SK-N-SH (cell line): ENCODE measurements at regions not wholly inside any gene's neighbourhood (a gene's known extent, or its start where the extent isn't known, plus 50 kb on each side); places are given as distances from the start of the nearest gene placed in this dataset.

Experiments
- CTCF ChIA-PET: fragments of 300-600, 350-600 bp; formaldehyde crosslinking; extraction: SDS; loops from one replicate; lab custom pipeline; 2021; lab: Yijun Ruan, JAX
- POLR2A ChIA-PET: fragments of 350-600 bp; sonication (Branson Sonifier 250); formaldehyde crosslinking; extraction: SDS; loops from one replicate; lab custom pipeline; 2020; ENCODE audit warnings: antibody characterized with exemption, inconsistent platforms; lab: Yijun Ruan, JAX
- DNase-seq: peaks from one replicate; pipeline ENCODE4 v3.0.0; 2012
- H2AFZ ChIP-seq: fragments of 200-600 bp; sonication (generic); 2 replicates; pipeline ENCODE4 v1.8.1; 2016; ENCODE audit warnings: antibody characterized with exemption, mild to moderate bottlenecking, low read depth
- H3F3A ChIP-seq: fragments of 200-600 bp; sonication (generic); replicated peaks from 2 replicates; pipeline ENCODE3; 2016; ENCODE audit warnings: antibody characterized with exemption, mild to moderate bottlenecking; ENCODE audit not compliant: insufficient read depth
- H3K27ac ChIP-seq, 2 experiments: fragments of 200-500 bp in 1 of 2; fragments of 200-600 bp in 1 of 2; sonication (Bioruptor generic) in 1 of 2; sonication (generic), shearing (Covaris generic) in 1 of 2; 2 replicates each; pipeline versions ENCODE4 v1.5.1 to v1.6.1; 2014 to 2016; ENCODE audit warnings: low read depth in 2 of 2, inconsistent platforms in 1 of 2, low read length in 1 of 2, mild to moderate bottlenecking in 1 of 2, mixed read lengths in 1 of 2
- H3K27me3 ChIP-seq: fragments of 200-600 bp; sonication (generic), shearing (Covaris generic); 2 replicates; pipeline ENCODE4 v1.6.1; 2016; ENCODE audit warnings: mixed run types; ENCODE audit not compliant: insufficient read depth
- H3K36me3 ChIP-seq, 2 experiments: fragments of 200-500 bp in 1 of 2; fragments of 200-600 bp in 1 of 2; sonication (Bioruptor generic) in 1 of 2; sonication (generic) in 1 of 2; replicated peaks in 1 of 2; 2 replicates each; pipeline versions ENCODE3 to v1.5.1; 2014 to 2016; ENCODE audit warnings: low read length in 1 of 2, mild to moderate bottlenecking in 1 of 2; ENCODE audit not compliant: insufficient read depth in 2 of 2, control insufficient read depth in 1 of 2
- H3K4me1 ChIP-seq, 2 experiments: fragments of 200-500 bp in 1 of 2; fragments of 200-600 bp in 1 of 2; sonication (Bioruptor generic) in 1 of 2; sonication (generic), shearing (Covaris generic) in 1 of 2; 2 replicates each; pipeline versions ENCODE4 v1.5.1 to v1.6.1; 2014 to 2016; ENCODE audit warnings: low read depth in 1 of 2, low read length in 1 of 2, mixed run types in 1 of 2; ENCODE audit not compliant: insufficient read depth in 2 of 2, control insufficient read depth in 1 of 2
- H3K4me2 ChIP-seq: fragments of 200-600 bp; sonication (generic), shearing (Covaris generic); 2 replicates; pipeline ENCODE4 v1.6.1; 2017; ENCODE audit warnings: mixed run types
- H3K4me3 ChIP-seq, 2 experiments: fragments of 200-500 bp in 1 of 2; fragments of 200-600 bp in 1 of 2; sonication (Bioruptor generic) in 1 of 2; sonication (generic), shearing (Covaris generic) in 1 of 2; 2 replicates each; pipeline versions ENCODE4 v1.5.1 to v1.8.1; 2014 to 2016; ENCODE audit warnings: low read depth in 2 of 2, inconsistent platforms in 1 of 2, low read length in 1 of 2, mild to moderate bottlenecking in 1 of 2, mixed read lengths in 1 of 2, moderate library complexity in 1 of 2
- H3K79me2 ChIP-seq: fragments of 200-600 bp; sonication (generic); 2 replicates; pipeline ENCODE4 v1.8.1; 2017; ENCODE audit warnings: mild to moderate bottlenecking; ENCODE audit not compliant: insufficient read depth
- H3K9ac ChIP-seq: fragments of 200-600 bp; sonication (generic); 2 replicates; pipeline ENCODE4 v1.6.1; 2017; ENCODE audit warnings: mixed run types
- H3K9me2 ChIP-seq: fragments of 200-600 bp; sonication (generic); 2 replicates; pipeline ENCODE4 v1.6.1; 2017; ENCODE audit warnings: mixed run types
- H3K9me3 ChIP-seq: fragments of 200-600 bp; sonication (generic); 2 replicates; pipeline ENCODE4 v1.6.1; 2017; ENCODE audit warnings: mixed run types, mild to moderate bottlenecking, moderate library complexity
- H4K20me1 ChIP-seq: fragments of 200-600 bp; sonication (generic); 2 replicates; pipeline ENCODE4 v1.6.1; 2017; ENCODE audit warnings: mild to moderate bottlenecking, mixed run types; ENCODE audit not compliant: insufficient read depth
- EP300 ChIP-seq, 2 experiments: IDR thresholded peaks; 2 replicates each; pipeline versions ENCODE4 v1.4.0 to v1.6.1; 2012; ENCODE audit warnings: borderline replicate concordance in 1 of 2, low read depth in 1 of 2, low read length in 1 of 2
- FOSL2 ChIP-seq: IDR thresholded peaks from 2 replicates; pipeline ENCODE4 v1.4.0; 2012; ENCODE audit warnings: low read depth, mild to moderate bottlenecking, moderate library complexity, borderline replicate concordance
- FOXM1 ChIP-seq: IDR thresholded peaks from 2 replicates; pipeline ENCODE4 v1.4.0; 2012; ENCODE audit warnings: low read depth, mild to moderate bottlenecking
- JUND ChIP-seq: IDR thresholded peaks from 2 replicates; pipeline ENCODE4 v1.4.0; 2012
- MEF2A ChIP-seq: IDR thresholded peaks from 2 replicates; pipeline ENCODE4 v1.4.0; 2012; ENCODE audit warnings: low read depth, borderline replicate concordance
- MXI1 ChIP-seq: IDR thresholded peaks from 2 replicates; pipeline ENCODE4 v1.6.1; 2012; ENCODE audit warnings: mild to moderate bottlenecking, low read depth, low read length, improper control_type of control experiment
- NRF1 ChIP-seq: IDR thresholded peaks from 2 replicates; pipeline ENCODE4 v1.6.1; 2012; ENCODE audit warnings: low read depth, mild to moderate bottlenecking, low read length
- RFX5 ChIP-seq: IDR thresholded peaks from 2 replicates; pipeline ENCODE4 v1.6.1; 2012; ENCODE audit warnings: mild to moderate bottlenecking, improper control_type of control experiment, low read length
- RXRA ChIP-seq: IDR thresholded peaks from 2 replicates; pipeline ENCODE4 v1.4.0; 2012; ENCODE audit warnings: low read depth, mild to moderate bottlenecking, borderline replicate concordance
- TEAD4 ChIP-seq: IDR thresholded peaks from 2 replicates; pipeline ENCODE4 v1.4.0; 2012; ENCODE audit warnings: mild to moderate bottlenecking, borderline replicate concordance; ENCODE audit not compliant: insufficient read depth
- WGBS: methylation state at CpG from one replicate; pipeline ENCODE4 v1.1.6; 2017; ENCODE audit warnings: low lambda C conversion rate; 5-methylcytosine and 5-hydroxymethylcytosine counted together
- TF ChIP-seq, protein P1 (sequence below): IDR thresholded peaks from 2 replicates; pipeline ENCODE4 v1.4.0; 2012; ENCODE audit warnings: low read depth
- TF ChIP-seq, protein P2 (sequence below): IDR thresholded peaks from 2 replicates; pipeline ENCODE4; 2012
- TF ChIP-seq, protein P3 (sequence below): IDR thresholded peaks from 2 replicates; pipeline ENCODE4 v1.4.0; 2012; ENCODE audit warnings: low read depth, borderline replicate concordance

DNA sequence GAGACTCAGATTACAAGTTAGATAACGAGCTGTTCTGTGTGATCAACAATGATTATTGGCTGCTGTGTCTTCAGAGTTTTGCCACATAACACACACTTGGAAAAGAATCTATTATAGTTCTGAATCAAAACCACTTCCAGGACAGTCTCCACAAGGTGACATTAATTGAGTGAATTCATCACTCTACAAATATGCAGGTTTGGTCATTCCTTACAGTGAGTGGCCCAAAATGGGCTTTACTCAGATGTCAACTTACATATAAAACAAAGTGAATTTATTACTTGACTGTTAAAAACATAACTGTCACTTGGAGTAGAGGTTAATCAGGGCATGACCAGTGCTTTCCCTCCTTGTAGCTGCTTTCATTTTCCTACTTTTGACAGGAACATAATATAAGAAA, 984.3 kb downstream of the REEP3 start:
- POLR2A ChIA-PET = no interaction called here
- Histone ChIP-seq H3K27ac (no peak overlapping the region), H3K4me3 (no peak overlapping the region), H4K20me1 (no peaks in the 10 kb centered on the region), H3K4me2 (no peak overlapping the region)
- CTCF ChIA-PET = no interaction called here
- TF ChIP-seq, protein P1, sequence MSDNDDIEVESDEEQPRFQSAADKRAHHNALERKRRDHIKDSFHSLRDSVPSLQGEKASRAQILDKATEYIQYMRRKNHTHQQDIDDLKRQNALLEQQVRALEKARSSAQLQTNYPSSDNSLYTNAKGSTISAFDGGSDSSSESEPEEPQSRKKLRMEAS = no peak
- TF ChIP-seq JUND (no peak), MEF2A (no peak), RFX5 (no peak), MXI1 (no peak), NRF1 (no peak), RXRA (no peak), FOXM1 (no peak)
- TF ChIP-seq, all 33 proteins: peak for 0
- WGBS = 39% methylated on average over 1 of the region's 1 CpG
- Histone ChIP-seq H3K9ac (no peak overlapping the region), H3K79me2 (no peaks in the 10 kb centered on the region), H3K36me3 (no peaks in the 10 kb centered on the region), H3K9me2 (no peaks in the 10 kb centered on the region), H3F3A (no peaks in the 10 kb centered on the region), H3K9me3 (no peaks in the 10 kb centered on the region), H3K4me1 (no peaks in the 10 kb centered on the region), H2AFZ (no peak overlapping the region), H3K27me3 (no peaks in the 10 kb centered on the region)
- no peak for DNase-seq

DNA sequence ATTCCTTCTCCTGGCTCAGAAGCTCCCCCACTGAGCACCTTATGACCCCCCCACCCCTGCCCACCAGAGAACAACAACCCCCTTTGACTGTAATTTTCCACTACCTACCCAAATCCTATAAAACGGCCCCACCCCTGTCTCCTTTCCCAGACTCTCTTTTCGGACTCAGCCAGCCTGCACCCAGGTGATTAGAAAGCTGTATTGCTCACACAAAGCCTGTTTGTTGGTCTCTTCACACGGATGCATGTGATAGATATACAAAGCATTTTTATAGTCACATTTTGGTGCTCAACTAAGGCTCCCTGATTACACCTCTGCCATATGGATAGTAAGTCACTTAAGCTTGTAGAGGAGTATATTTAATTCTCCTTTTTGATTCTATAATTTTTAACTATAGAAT, 985.8 kb downstream of the REEP3 start:
- DNase-seq = no peak
- H3F3A ChIP-seq = no peaks in the 10 kb centered on the region
- H2AFZ ChIP-seq = no peak overlapping the region
- 44% methylated on average over 3 of the region's 3 CpGs for WGBS
- H3K4me2 ChIP-seq = no peak overlapping the region
- no peaks in the 10 kb centered on the region for H3K27me3 ChIP-seq
- ChIA-PET POLR2A (no interaction called here), CTCF (no interaction called here)
- H3K36me3 ChIP-seq = no peaks in the 10 kb centered on the region
- no peaks in the 10 kb centered on the region for H3K4me1 ChIP-seq
- no peak overlapping the region for H3K27ac ChIP-seq
- no peaks in the 10 kb centered on the region for H4K20me1 ChIP-seq
- no peak overlapping the region for H3K9ac ChIP-seq
- H3K9me2 ChIP-seq = no peaks in the 10 kb centered on the region
- no peaks in the 10 kb centered on the region for H3K79me2 ChIP-seq
- no peaks in the 10 kb centered on the region for H3K9me3 ChIP-seq
- H3K4me3 ChIP-seq = no peak overlapping the region
- no peak for TF ChIP-seq NRF1
- no peak for TF ChIP-seq EP300 (IDR thresholded peaks at IDR 0.05; ENCODE audit: borderline replicate concordance in 1 of 2, low read depth in 1 of 2, low read length in 1 of 2)
- TF ChIP-seq, protein P2, sequence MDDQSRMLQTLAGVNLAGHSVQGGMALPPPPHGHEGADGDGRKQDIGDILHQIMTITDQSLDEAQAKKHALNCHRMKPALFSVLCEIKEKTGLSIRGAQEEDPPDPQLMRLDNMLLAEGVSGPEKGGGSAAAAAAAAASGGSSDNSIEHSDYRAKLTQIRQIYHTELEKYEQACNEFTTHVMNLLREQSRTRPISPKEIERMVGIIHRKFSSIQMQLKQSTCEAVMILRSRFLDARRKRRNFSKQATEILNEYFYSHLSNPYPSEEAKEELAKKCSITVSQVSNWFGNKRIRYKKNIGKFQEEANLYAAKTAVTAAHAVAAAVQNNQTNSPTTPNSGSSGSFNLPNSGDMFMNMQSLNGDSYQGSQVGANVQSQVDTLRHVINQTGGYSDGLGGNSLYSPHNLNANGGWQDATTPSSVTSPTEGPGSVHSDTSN = no peak
- TF ChIP-seq, protein P3, sequence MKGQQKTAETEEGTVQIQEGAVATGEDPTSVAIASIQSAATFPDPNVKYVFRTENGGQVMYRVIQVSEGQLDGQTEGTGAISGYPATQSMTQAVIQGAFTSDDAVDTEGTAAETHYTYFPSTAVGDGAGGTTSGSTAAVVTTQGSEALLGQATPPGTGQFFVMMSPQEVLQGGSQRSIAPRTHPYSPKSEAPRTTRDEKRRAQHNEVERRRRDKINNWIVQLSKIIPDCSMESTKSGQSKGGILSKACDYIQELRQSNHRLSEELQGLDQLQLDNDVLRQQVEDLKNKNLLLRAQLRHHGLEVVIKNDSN = no peak
- no peak for TF ChIP-seq TEAD4
- TF ChIP-seq FOSL2 = no peak
